GM18907 (cell line): ENCODE measurements at regions not wholly inside any gene's neighbourhood (a gene's known extent, or its start where the extent isn't known, plus 50 kb on each side); places are given as distances from the start of the nearest gene placed in this dataset.
"Not testable (repeated sequence)": the region's sequence is repeated elsewhere in the genome, so short reads cannot be mapped to it uniquely, and the experiment has no call there.

Experiments used
- ATAC-seq: cut with Tn5 transposase; IDR thresholded peaks from one replicate; pipeline ENCODE4 v1.9.1; 2021; ENCODE audit warnings: mild to moderate bottlenecking, moderate library complexity; ENCODE audit not compliant: unreplicated experiment

GRCh38 chr2:40676134-40676790 is 224.4 kb upstream of the SLC8A1 start:
- ATAC-seq, result not testable (repeated sequence)

GRCh38 chr2:40680547-40680946 is 228.7 kb upstream of the SLC8A1 start:
- no peak for ATAC-seq

DNA sequence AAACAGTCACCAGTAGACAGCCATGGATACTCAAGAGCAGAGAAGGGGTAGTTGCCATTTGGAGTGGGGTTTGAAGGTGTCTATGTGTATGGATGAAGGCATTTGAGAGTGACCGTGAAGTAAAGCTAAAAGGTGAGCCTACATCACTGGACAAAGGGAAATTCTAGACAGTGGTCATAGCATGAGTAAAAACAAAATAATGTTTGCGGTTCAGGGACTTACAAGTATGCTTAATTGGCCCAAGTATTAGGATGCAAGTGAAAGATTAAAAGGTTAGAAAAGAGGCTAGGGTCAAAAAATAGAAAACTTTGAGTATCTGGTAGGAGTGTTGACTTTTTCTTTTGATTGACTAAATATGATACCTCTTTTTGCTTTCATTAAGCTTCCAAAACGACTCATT is 238.1 kb upstream of the SLC8A1 start:
- no peak for ATAC-seq

- no peak for ATAC-seq
Observed at GRCh38 chr2:40690525-40690924, 238.6 kb upstream of the SLC8A1 start.

DNA sequence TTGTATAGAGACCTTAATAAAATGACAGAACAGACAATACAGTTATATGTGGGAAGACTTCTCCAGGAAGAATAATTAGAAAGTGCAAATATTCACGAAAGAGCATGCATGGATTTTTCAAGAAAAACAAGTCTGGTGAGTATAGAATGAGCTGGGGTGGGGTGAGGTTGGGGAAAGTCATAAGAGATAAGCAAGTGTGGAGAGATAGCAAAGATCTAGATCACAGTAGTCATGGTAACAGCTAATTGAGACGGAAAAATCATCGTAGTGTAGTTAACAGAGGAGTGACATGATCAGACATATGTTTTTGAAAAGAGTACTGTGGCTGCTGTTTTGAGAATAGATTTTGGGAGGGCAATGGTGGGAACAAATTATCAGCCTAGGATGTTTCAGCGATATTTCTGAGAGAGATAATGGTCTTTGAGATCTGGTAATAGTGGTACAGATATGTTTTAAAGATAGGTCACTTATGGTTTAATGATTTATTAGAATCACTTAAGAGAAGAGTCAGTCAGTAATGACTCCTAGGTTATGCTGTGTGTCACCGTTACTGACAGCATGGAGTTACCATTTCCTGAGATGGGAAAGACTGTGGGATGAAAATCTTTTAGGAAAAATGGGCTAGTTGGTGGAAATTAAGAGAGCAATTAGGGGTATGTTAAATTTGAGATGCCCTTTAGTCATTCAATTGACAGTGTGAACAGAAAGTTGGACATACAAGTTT is 248.5 kb upstream of the SLC8A1 start:
- ATAC-seq, result no peak

GRCh38 chr2:40712197-40712894 is 260.5 kb upstream of the SLC8A1 start:
- not testable (repeated sequence) for ATAC-seq

GRCh38 chr2:40716879-40717278 is 265.0 kb upstream of the SLC8A1 start:
- no peak for ATAC-seq

DNA sequence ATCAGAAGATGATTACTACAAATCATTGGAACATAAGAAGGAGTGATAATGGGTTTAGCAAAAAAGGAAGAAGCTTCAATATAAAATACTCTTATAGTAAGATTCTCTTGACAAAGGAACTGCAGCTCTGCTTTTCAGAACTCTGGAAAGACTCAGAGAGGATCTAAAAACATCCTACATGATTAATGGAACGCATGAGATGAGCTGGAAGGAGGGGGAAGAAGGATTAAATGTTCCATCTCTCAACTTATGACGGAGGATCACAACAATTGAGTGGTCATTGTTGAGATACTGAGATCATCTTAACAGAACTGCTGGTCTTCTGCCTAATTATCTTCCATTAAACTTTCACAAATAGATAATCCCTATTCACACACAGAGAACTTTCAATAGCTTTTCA is 267.5 kb upstream of the SLC8A1 start:
- ATAC-seq, result no peak

- ATAC-seq, result no peak
Observed at GRCh38 chr2:40721595-40721994, 269.7 kb upstream of the SLC8A1 start.

DNA sequence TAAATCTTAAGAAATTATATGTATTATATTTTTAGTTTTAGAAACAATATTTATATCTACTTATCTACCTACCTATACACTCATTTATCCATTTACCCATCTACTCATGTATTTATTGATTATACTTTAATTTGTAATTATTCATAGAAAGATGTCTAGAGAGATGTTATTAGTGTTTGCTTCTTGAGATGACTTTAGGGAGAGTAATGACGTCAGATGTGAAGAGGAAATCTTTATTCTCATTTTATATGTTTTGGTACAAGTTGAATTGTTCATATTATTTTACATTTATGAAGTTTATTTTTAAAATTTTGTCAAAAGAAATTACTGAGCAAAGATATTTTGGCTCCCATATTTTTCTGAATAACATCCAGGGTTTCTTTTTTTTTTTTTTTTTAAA is 271.3 kb upstream of the SLC8A1 start:
- ATAC-seq, result no peak

GRCh38 chr2:40725040-40725439 is 273.1 kb upstream of the SLC8A1 start:
- ATAC-seq, result no peak

DNA sequence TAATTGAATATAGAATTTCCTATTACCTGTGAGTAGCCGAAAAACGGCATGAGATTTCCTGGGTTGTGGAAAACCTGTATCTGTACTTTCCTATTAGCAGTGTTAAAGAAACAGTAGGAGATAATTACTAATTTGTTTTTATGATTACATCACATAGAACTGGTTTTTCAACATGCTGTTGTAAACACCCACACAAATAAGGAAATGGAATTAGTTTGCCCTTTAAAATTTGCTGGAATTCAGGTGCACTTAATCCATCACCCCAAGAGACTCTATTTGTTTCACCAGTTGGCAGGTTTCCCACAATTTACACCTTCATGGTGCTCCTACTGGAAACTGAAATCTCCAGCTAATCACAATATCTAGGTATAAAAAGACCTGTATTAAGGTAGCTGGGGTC is 274.1 kb upstream of the SLC8A1 start:
- ATAC-seq, result no peak

- no peak for ATAC-seq
Observed at GRCh38 chr2:40734797-40735196, 282.9 kb upstream of the SLC8A1 start.

DNA sequence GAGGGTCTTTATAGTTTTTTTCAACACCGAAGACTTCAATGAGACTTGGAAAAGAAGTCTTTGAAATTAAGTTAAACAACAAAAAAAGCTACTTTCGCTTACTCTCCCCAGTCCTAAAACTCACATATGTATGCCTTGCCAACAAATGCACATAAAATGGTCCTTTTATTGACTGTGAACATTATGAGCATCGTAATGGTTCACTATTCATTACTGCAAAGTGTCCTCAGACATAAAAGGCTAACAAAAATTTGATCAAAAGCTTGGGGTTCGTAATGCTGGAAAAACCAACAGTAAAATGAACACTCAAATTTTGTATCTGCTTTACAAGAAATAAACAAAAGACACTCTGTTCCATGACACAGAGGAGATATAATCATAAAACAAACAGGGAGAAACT is 285.3 kb upstream of the SLC8A1 start:
- no peak for ATAC-seq

DNA sequence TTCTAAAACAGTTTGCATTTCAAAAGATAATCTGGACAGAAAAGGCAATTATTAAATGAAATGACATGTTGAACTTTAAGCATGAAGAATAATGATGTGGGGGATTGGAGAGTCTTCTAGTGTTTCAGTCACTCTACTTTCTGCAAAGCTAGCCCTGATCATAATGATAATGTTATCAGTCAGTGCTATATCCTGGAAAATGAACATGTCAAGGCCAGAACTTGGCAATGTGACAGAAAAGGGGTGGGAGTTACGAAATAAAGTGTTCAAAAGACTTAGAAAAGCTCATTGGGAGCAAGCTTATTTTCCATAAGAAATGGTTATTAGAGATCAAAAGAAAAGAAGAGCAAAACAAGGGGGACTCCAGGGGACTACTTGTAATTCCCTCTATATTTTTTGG is 288.5 kb upstream of the SLC8A1 start:
- ATAC-seq, result no peak

GRCh38 chr2:40741532-40741931 is 289.6 kb upstream of the SLC8A1 start:
- no peak for ATAC-seq

DNA sequence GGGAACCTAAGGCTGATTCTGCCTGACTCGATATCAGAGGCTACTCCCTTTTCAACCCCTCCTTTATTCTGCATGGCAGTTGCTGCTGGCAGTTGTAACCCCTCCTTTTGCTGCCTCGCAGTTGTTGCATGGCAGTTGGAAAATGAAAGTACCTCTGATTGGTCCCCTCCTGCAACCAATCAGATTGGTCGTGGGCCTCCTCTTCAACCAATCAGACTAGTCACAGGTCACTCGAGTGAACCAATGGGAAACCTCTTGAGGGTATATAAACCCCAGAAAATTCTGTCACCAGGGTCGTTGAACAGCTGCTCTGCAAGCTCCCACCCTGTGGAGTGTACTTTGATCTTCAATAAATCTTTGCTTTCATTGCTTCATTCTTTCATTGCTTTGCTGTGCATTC is 294.3 kb upstream of the SLC8A1 start:
- no peak for ATAC-seq

DNA sequence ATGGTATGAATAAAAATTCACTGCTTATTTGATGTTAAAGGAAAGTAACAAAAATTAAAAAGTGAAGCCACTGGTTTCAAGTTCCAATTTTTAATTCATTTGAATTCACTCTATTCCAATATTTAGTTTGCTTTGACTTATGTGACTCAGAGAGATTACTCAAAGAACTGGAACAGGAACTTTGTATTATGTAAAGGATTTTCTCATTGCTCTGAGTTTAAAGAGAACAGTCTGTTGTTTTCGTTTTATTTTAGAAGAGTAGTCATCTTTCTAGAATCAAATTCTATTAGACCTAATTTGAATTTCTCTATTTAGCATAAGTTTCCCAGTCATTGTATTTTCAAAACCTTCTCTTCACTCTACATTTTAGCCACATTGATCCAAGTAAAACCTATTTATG is 300.1 kb upstream of the SLC8A1 start:
- no peak for ATAC-seq

GRCh38 chr2:40752796-40753195 is 300.9 kb upstream of the SLC8A1 start:
- no peak for ATAC-seq

GRCh38 chr2:40754912-40755311 is 303.0 kb upstream of the SLC8A1 start:
- no peak for ATAC-seq

DNA sequence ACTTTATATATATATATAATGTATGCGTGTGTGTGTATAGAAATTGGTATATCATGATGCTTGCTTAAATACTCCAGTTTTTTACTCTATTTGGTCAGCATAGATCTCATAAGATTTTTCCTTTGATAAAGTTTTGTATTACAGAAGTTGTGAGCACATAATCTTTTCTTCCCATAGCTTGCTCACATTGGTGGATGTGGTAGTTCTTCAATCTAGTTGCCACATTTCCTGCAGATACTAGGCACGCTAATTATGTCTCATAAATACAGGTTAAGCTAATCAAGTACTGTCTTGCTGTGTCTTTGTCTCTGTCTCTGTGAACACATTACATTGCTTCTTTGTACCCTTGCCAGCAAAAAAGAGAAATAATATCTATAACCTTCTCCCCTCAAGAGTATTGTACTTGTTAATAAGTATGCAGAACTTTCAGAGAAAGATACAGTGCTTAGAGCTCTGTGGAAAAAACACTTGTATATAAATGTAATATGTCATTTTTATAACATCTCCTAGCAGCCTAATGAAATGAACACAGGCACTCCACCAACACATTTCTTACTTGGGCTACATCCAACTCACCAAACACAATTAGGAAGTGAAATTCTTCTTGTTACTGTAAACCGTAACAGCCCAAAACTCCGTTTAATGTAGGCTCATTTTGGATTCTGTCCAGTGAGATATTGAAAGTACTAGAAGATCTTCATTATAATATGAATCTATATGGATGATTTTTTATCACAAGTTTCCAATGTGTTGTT is 306.7 kb upstream of the SLC8A1 start:
- no peak for ATAC-seq
